HEK293 (cell line): ENCODE measurements at regions not wholly inside any gene's neighbourhood (a gene's known extent, or its start where the extent isn't known, plus 50 kb on each side); places are given as distances from the start of the nearest gene placed in this dataset.

Experiments
- MEIS1 ChIP-seq: sonication (generic); formaldehyde crosslinking; IDR thresholded peaks from 2 replicates; pipeline ENCODE4 v1.8.1; 2022; ENCODE audit warnings: missing genetic modification reagents, mild to moderate bottlenecking, borderline replicate concordance
- SP2 ChIP-seq: fragments of 450-650 bp; formaldehyde crosslinking; IDR thresholded peaks from 2 replicates; pipeline ENCODE4 v1.5.1; 2016; ENCODE audit warnings: missing biosample characterization, missing genetic modification characterization
- ZBTB1 ChIP-seq: fragments of 450-650 bp; formaldehyde crosslinking; IDR thresholded peaks from 2 replicates; pipeline ENCODE4 v1.5.1; 2016; ENCODE audit warnings: missing biosample characterization, missing genetic modification characterization
- ZNF121 ChIP-seq: fragments of 450-650 bp; formaldehyde crosslinking; IDR thresholded peaks from 2 replicates; pipeline ENCODE4 v1.5.1; 2016; ENCODE audit warnings: missing biosample characterization, missing genetic modification characterization
- ZNF239 ChIP-seq: fragments of 450-650 bp; formaldehyde crosslinking; IDR thresholded peaks from 2 replicates; pipeline ENCODE4 v1.5.1; 2016; ENCODE audit warnings: missing biosample characterization, missing genetic modification characterization
- ZNF514 ChIP-seq: fragments of 450-650 bp; formaldehyde crosslinking; IDR thresholded peaks from 2 replicates; pipeline ENCODE4 v1.5.1; 2016; ENCODE audit warnings: missing biosample characterization, missing genetic modification characterization
- ZNF658 ChIP-seq: fragments of 450-650 bp; formaldehyde crosslinking; IDR thresholded peaks from 2 replicates; pipeline ENCODE4; 2016; ENCODE audit warnings: missing biosample characterization, missing genetic modification characterization
- TF ChIP-seq, protein P1 (sequence below): fragments of 450-650 bp; formaldehyde crosslinking; IDR thresholded peaks from 2 replicates; pipeline ENCODE4 v1.5.1; 2016; ENCODE audit warnings: missing biosample characterization, missing genetic modification characterization
- TF ChIP-seq, protein P2 (sequence below): fragments of 450-650 bp; formaldehyde crosslinking; IDR thresholded peaks from 2 replicates; pipeline ENCODE4 v1.5.1; 2017; ENCODE audit warnings: missing biosample characterization, mild to moderate bottlenecking, missing genetic modification characterization, moderate library complexity

DNA sequence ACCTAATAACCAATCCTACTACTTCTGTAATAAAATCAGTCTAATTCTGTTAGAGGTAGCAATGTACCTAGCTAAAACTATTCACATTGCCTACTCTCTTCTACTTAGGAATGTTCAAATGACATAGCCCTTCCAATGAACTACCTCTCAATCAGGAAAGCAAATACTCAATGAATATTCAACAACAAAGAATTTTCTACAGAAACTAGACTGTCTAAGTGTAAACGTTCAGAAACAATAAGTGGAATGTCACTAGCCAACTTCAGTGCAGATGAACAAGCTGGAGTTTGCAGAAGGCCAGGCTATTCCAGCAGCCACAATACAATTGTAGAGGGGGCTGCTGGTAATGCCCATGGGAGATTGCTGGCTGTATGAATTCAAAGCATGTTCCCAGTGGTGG lies 743.2 kb upstream of the CDH10 start:
- TF ChIP-seq ZNF514 (tag by site-specific recombination) (no peak), ZNF658 (tag by site-specific recombination) (no peak), MEIS1 (CRISPR knock-in tag) (no peak), ZNF239 (no peak), ZNF121 (tag by site-specific recombination) (no peak), ZBTB1 (no peak), SP2 (tag by site-specific recombination) (no peak)
- TF ChIP-seq, protein P1, sequence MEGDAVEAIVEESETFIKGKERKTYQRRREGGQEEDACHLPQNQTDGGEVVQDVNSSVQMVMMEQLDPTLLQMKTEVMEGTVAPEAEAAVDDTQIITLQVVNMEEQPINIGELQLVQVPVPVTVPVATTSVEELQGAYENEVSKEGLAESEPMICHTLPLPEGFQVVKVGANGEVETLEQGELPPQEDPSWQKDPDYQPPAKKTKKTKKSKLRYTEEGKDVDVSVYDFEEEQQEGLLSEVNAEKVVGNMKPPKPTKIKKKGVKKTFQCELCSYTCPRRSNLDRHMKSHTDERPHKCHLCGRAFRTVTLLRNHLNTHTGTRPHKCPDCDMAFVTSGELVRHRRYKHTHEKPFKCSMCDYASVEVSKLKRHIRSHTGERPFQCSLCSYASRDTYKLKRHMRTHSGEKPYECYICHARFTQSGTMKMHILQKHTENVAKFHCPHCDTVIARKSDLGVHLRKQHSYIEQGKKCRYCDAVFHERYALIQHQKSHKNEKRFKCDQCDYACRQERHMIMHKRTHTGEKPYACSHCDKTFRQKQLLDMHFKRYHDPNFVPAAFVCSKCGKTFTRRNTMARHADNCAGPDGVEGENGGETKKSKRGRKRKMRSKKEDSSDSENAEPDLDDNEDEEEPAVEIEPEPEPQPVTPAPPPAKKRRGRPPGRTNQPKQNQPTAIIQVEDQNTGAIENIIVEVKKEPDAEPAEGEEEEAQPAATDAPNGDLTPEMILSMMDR (tag by site-specific recombination) = no peak
- TF ChIP-seq, protein P2, sequence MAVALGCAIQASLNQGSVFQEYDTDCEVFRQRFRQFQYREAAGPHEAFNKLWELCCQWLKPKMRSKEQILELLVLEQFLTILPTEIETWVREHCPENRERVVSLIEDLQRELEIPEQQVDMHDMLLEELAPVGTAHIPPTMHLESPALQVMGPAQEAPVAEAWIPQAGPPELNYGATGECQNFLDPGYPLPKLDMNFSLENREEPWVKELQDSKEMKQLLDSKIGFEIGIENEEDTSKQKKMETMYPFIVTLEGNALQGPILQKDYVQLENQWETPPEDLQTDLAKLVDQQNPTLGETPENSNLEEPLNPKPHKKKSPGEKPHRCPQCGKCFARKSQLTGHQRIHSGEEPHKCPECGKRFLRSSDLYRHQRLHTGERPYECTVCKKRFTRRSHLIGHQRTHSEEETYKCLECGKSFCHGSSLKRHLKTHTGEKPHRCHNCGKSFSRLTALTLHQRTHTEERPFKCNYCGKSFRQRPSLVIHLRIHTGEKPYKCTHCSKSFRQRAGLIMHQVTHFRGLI (tag by site-specific recombination) = no peak
